GM18502 (cell line): ENCODE measurements at regions not wholly inside any gene's neighbourhood (a gene's known extent, or its start where the extent isn't known, plus 50 kb on each side); places are given as distances from the start of the nearest gene placed in this dataset.

Source experiments
- ATAC-seq: cut with Tn5 transposase; IDR thresholded peaks from one replicate; pipeline ENCODE4 v1.9.1; 2021; ENCODE audit warnings: mild to moderate bottlenecking; ENCODE audit not compliant: unreplicated experiment, poor library complexity

GRCh38 chr20:43863821-43864544 lies 50.7 kb upstream of the TOX2 start:
- no peak for ATAC-seq

GRCh38 chr20:43863330-43863729 lies 51.3 kb upstream of the TOX2 start:
- no peak for ATAC-seq

GRCh38 chr20:43862438-43862837 lies 52.2 kb upstream of the TOX2 start:
- no peak for ATAC-seq

- ATAC-seq: no peak
These were observed 54.7 kb upstream of the TOX2 start for GRCh38 chr20:43859994-43860393.

GRCh38 chr20:43857932-43858331 lies 56.7 kb upstream of the TOX2 start:
- no peak for ATAC-seq

GRCh38 chr20:43857127-43857526 lies 57.5 kb upstream of the TOX2 start:
- ATAC-seq: no peak

- no peak for ATAC-seq
These were observed 58.8 kb upstream of the TOX2 start for GRCh38 chr20:43855803-43856202.

- ATAC-seq: no peak
These were observed 60.7 kb upstream of the TOX2 start for GRCh38 chr20:43853918-43854317.

GRCh38 chr20:43853174-43853803 lies 61.4 kb upstream of the TOX2 start:
- ATAC-seq: no peak

GRCh38 chr20:43849496-43850186 lies 65.0 kb upstream of the TOX2 start:
- ATAC-seq: no peak

- no peak for ATAC-seq
These were observed 68.1 kb upstream of the TOX2 start for GRCh38 chr20:43846516-43846905.

- ATAC-seq: no peak
These were observed 69.7 kb upstream of the TOX2 start for GRCh38 chr20:43844778-43845614.

GRCh38 chr20:43843965-43844660 lies 70.5 kb upstream of the TOX2 start:
- ATAC-seq: no peak

- no peak for ATAC-seq
These were observed 71.3 kb upstream of the TOX2 start for GRCh38 chr20:43843096-43843964.

GRCh38 chr20:43842126-43843020 lies 72.3 kb upstream of the TOX2 start:
- no peak for ATAC-seq

- ATAC-seq: no peak
These were observed 74.1 kb upstream of the TOX2 start for GRCh38 chr20:43840382-43841070.

- no peak for ATAC-seq
These were observed 74.9 kb upstream of the TOX2 start for GRCh38 chr20:43839793-43840199.

GRCh38 chr20:43838703-43839060 lies 76.0 kb upstream of the TOX2 start:
- no peak for ATAC-seq
